H1 (cell line): ENCODE measurements at regions not wholly inside any gene's neighbourhood (a gene's known extent, or its start where the extent isn't known, plus 50 kb on each side); places are given as distances from the start of the nearest gene placed in this dataset.

Experiments used
- CTCF ChIP-seq, 3 experiments: IDR thresholded peaks; 1 replicate in 2 of 3; 2 replicates in 1 of 3; pipeline versions ENCODE4 v1.5.1 to v1.6.1; 2011; ENCODE audit warnings: low read length in 3 of 3, mild to moderate bottlenecking in 3 of 3, inconsistent platforms in 2 of 3, low read depth in 1 of 3, moderate library complexity in 1 of 3; ENCODE audit not compliant: insufficient read depth in 1 of 3; ENCODE audit errors: control extremely low read depth in 1 of 3
- JUN ChIP-seq: IDR thresholded peaks from 2 replicates; pipeline ENCODE4 v1.6.1; 2011; ENCODE audit warnings: low read depth, mild to moderate bottlenecking, improper control_type of control experiment, low read length
- RXRA ChIP-seq: IDR thresholded peaks from 2 replicates; pipeline ENCODE4 v1.6.1; 2011; ENCODE audit warnings: low read depth, mild to moderate bottlenecking, low read length, moderate library complexity; ENCODE audit not compliant: insufficient read depth
- SIN3A ChIP-seq, 2 experiments: IDR thresholded peaks in 1 of 2; conservative IDR thresholded peaks in 1 of 2; 2 replicates each; pipeline ENCODE4 v1.6.1; 2011 to 2012; ENCODE audit warnings: low read length in 2 of 2, improper control_type of control experiment in 1 of 2, low read depth in 1 of 2, mild to moderate bottlenecking in 1 of 2
- SIX5 ChIP-seq: IDR thresholded peaks from 2 replicates; pipeline ENCODE4 v1.6.1; 2011; ENCODE audit warnings: mild to moderate bottlenecking, low read depth, low read length
- SP4 ChIP-seq: IDR thresholded peaks from 2 replicates; pipeline ENCODE4 v1.6.1; 2012; ENCODE audit warnings: low read length, inconsistent platforms
- ZNF274 ChIP-seq: IDR thresholded peaks from 2 replicates; pipeline ENCODE4 v1.7.0; 2012; ENCODE audit warnings: low read length, borderline replicate concordance; ENCODE audit errors: extremely low read depth

- TF ChIP-seq JUN (no peak), SIX5 (no peak), RXRA (no peak), SIN3A (conservative IDR thresholded peaks at IDR 0.05 in 1 of 2, IDR thresholded peaks at IDR 0.05 in 1 of 2; ENCODE audit: low read depth in 1 of 2, low read length in 2 of 2) (no peak), SP4 (no peak), CTCF (IDR thresholded peaks at IDR 0.05; ENCODE audit: control extremely low read depth in 1 of 3, insufficient read depth in 1 of 3, low read depth in 1 of 3, low read length in 3 of 3) (no peak), ZNF274 (no peak)
- TF ChIP-seq, all 59 proteins: peak for 0
Observed at GRCh38 chr22:48592066-48592345, 1235.7 kb downstream of the BRD1 start (continued).
